ENCODE measurements at regions not wholly inside any gene's neighbourhood (a gene's known extent, or its start where the extent isn't known, plus 50 kb on each side); places are given as distances from the start of the nearest gene placed in this dataset.

- ATAC-seq = no peak
- TF ChIP-seq CSRNP3 (CRISPR knock-in tag; IDR thresholded peaks at IDR 0.05) = no peak
These were observed 130.5 kb upstream of the FOXN2 start for GRCh38 chr2:48183991-48184390.

- TF ChIP-seq PATZ1 (CRISPR knock-in tag; IDR thresholded peaks at IDR 0.05; ENCODE audit: borderline replicate concordance) (no peak), ZC3H10 (CRISPR knock-in tag; IDR thresholded peaks at IDR 0.05) (no peak), PPARA (CRISPR knock-in tag; IDR thresholded peaks at IDR 0.05; ENCODE audit: borderline replicate concordance) (no peak), ZNF70 (CRISPR knock-in tag; IDR thresholded peaks at IDR 0.05) (no peak), ZFP30 (CRISPR knock-in tag; IDR thresholded peaks at IDR 0.05) (no peak), TSHZ2 (CRISPR knock-in tag; IDR thresholded peaks at IDR 0.05) (no peak), BACH2 (CRISPR knock-in tag; IDR thresholded peaks at IDR 0.05; ENCODE audit: borderline replicate concordance) (no peak), ARNTL (CRISPR knock-in tag; IDR thresholded peaks at IDR 0.05; ENCODE audit: borderline replicate concordance, low read depth) (no peak), GLIS3 (CRISPR knock-in tag; IDR thresholded peaks at IDR 0.05) (no peak), ZNF565 (CRISPR knock-in tag; conservative IDR thresholded peaks at IDR 0.05; ENCODE audit: low read depth) (no peak), SNAI2 (CRISPR knock-in tag; IDR thresholded peaks at IDR 0.05) (no peak), TCF4 (CRISPR knock-in tag; IDR thresholded peaks at IDR 0.05; ENCODE audit: borderline replicate concordance) (no peak), OSR1 (CRISPR knock-in tag; IDR thresholded peaks at IDR 0.05) (no peak), TOX (CRISPR knock-in tag; IDR thresholded peaks at IDR 0.05; ENCODE audit: borderline replicate concordance) (no peak), CREB5 (CRISPR knock-in tag; IDR thresholded peaks at IDR 0.05; ENCODE audit: low read depth) (no peak)
These were observed 127.0 kb upstream of the FOXN2 start for GRCh38 chr2:48187503-48187902.

GRCh38 chr2:48189552-48190228, 124.8 kb upstream of the FOXN2 start:
- no peak for ATAC-seq
- TF ChIP-seq TCF4 (CRISPR knock-in tag; IDR thresholded peaks at IDR 0.05; ENCODE audit: borderline replicate concordance) (no peak), ZFP3 (CRISPR knock-in tag; IDR thresholded peaks at IDR 0.05) (no peak), SNAI2 (CRISPR knock-in tag; IDR thresholded peaks at IDR 0.05) (no peak)

More at GRCh38 chr2:48187503-48187902, 127.0 kb upstream of the FOXN2 start:
- no peak for ATAC-seq

- ATAC-seq = no peak
- TF ChIP-seq ISL1 (CRISPR knock-in tag; IDR thresholded peaks at IDR 0.05) (no peak), CSDC2 (CRISPR knock-in tag; IDR thresholded peaks at IDR 0.05) (no peak), ZNF8 (CRISPR knock-in tag; IDR thresholded peaks at IDR 0.05) (no peak), PATZ1 (CRISPR knock-in tag; IDR thresholded peaks at IDR 0.05; ENCODE audit: borderline replicate concordance) (no peak)
These were observed 124.3 kb upstream of the FOXN2 start for GRCh38 chr2:48190230-48190629.
